Retinal pigment epithelial cell (primary cell): ENCODE measurements at regions not wholly inside any gene's neighbourhood (a gene's known extent, or its start where the extent isn't known, plus 50 kb on each side); places are given as distances from the start of the nearest gene placed in this dataset.

ENCODE experiments used
- DNase-seq: peaks from one replicate; pipeline ENCODE4 v3.0.0-alpha.2; 2010; ENCODE audit warnings: low read depth
- H3K4me3 ChIP-seq: 2 replicates; pipeline ENCODE4 v1.5.1; 2011; ENCODE audit warnings: mild to moderate bottlenecking, low read length, control low read depth, moderate library complexity
- TF ChIP-seq, protein P1 (sequence below): conservative IDR thresholded peaks from 2 replicates; pipeline ENCODE4 v1.5.1; 2011; ENCODE audit warnings: low read depth, low read length, control low read depth, inconsistent platforms

- TF ChIP-seq, protein P1, sequence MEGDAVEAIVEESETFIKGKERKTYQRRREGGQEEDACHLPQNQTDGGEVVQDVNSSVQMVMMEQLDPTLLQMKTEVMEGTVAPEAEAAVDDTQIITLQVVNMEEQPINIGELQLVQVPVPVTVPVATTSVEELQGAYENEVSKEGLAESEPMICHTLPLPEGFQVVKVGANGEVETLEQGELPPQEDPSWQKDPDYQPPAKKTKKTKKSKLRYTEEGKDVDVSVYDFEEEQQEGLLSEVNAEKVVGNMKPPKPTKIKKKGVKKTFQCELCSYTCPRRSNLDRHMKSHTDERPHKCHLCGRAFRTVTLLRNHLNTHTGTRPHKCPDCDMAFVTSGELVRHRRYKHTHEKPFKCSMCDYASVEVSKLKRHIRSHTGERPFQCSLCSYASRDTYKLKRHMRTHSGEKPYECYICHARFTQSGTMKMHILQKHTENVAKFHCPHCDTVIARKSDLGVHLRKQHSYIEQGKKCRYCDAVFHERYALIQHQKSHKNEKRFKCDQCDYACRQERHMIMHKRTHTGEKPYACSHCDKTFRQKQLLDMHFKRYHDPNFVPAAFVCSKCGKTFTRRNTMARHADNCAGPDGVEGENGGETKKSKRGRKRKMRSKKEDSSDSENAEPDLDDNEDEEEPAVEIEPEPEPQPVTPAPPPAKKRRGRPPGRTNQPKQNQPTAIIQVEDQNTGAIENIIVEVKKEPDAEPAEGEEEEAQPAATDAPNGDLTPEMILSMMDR: no peak
- no peak for DNase-seq
- no peak overlapping the region for H3K4me3 ChIP-seq
Measured at GRCh38 chr2:195317550-195317949, 339.5 kb upstream of the SLC39A10 start.

- H3K4me3 ChIP-seq: no peak overlapping the region
- DNase-seq: no peak
- TF ChIP-seq, protein P1: no peak
Measured at GRCh38 chr2:195316486-195316885, 340.5 kb upstream of the SLC39A10 start.

DNA sequence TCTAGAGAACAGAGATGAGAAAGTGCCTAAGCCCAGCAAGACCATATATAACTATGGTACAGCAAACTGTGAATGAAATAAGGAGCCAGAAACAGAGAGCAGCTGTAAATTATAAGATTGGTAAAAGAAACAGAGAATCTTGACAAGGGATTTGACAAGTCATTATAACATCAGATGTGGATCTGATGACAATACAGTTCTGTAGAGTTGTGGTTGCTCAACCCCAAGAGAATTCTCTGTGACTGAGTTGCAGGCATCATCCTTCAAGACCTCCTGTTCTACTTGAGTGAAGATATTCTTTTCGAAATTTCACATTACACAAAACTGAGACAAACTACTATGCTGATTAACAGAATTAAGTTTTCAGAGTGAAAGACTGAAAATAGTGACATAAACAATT is 343.1 kb upstream of the SLC39A10 start:
- no peak overlapping the region for H3K4me3 ChIP-seq
- TF ChIP-seq, protein P1: no peak
- no peak for DNase-seq

DNA sequence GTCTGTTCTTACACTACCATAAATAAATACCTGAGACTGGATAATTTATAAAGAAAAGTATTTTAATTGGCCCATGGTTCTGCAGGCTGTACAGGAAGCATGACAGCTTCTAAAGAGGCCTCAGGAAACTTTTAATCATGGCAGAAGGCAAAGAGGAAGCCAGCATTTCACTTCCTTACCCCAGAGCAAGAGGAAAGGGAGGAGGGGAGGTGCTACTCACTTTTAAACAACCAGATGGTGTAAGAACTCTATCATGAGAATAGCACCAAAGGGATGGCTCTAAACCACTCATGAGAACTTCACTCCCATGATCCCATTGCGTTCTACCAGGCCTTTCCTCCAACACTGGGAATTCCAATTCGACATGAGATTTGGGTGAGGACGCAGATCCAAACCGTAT is 344.4 kb upstream of the SLC39A10 start:
- DNase-seq: no peak
- TF ChIP-seq, protein P1: no peak
- no peak overlapping the region for H3K4me3 ChIP-seq

DNA sequence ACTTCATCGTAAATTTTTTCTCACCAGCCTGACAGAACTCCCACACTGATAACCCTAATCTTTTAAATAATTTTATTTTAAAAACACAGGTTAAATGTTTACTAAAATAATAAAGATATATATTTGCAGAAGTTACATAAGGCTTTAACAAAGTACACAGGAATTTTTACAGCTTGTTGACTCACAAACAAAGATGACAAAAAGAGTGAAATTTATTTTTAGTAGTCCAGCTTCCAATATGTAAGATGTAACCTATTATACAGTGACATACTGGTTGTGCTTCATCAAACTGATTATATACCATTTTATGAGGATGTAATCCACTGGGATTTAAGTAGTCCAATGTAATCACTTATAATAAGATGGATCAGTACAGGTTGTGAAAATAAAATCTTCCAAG is 348.9 kb upstream of the SLC39A10 start:
- H3K4me3 ChIP-seq: no peak overlapping the region
- TF ChIP-seq, protein P1: no peak
- no peak for DNase-seq

- no peak overlapping the region for H3K4me3 ChIP-seq
- TF ChIP-seq, protein P1: no peak
- DNase-seq: no peak
Measured at GRCh38 chr2:195307751-195308150, 349.3 kb upstream of the SLC39A10 start.

- TF ChIP-seq, protein P1: no peak
- H3K4me3 ChIP-seq: no peak overlapping the region
- DNase-seq: no peak
Measured at GRCh38 chr2:195304310-195304709, 352.7 kb upstream of the SLC39A10 start.
